ENCODE measurements at regions not wholly inside any gene's neighbourhood (a gene's known extent, or its start where the extent isn't known, plus 50 kb on each side); places are given as distances from the start of the nearest gene placed in this dataset.
"Not testable (repeated sequence)": the region's sequence is repeated elsewhere in the genome, so short reads cannot be mapped to it uniquely, and the experiment has no call there.

DNA sequence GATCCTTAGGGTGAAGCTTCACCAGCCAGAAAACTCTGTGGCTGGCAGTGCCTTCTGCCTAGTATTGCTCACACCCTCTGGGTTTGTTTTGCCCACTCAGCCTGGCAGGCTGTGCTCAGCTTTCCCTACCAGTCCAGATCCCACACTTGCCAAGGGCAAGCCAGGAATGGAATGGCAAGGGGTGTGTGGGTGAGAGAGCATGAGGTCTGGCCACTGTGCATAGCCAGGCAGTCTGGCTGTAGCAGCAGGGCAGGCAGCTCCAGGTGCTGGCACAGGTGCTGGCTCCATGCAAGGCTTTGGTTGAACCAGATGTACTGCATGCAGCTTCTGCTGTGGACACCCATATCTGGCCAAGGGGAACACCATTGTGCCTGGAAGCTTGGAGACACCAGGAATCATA is 1720.3 kb downstream of the HACE1 start:
- no peak for DNase-seq

- no peak for DNase-seq
Observed at GRCh38 chr6:103124471-103124870, 1731.0 kb downstream of the GRIK2 start.

GRCh38 chr6:103122766-103123601 is 1729.5 kb downstream of the GRIK2 start:
- no peak for DNase-seq

DNA sequence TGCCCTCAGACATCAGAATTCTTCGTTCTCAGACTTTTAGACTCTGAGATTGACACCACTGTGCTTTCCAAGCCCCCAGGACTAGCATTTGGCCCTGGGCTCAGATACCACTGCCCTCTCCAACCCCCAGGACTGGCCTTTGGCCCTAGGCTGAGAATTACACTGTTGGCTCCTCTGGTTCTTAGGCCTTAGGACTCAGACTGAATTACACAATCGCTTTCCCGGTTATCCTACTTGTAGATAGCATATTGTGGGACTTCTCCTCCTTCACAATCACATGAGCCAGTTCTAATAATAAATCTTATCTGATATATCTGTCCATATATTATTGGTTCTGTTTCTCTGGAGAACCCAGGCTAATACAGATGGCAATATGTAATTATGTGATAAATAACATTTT is 1725.5 kb downstream of the GRIK2 start:
- no peak for DNase-seq

GRCh38 chr6:103114582-103114981 is 1721.1 kb downstream of the GRIK2 start:
- DNase-seq = no peak

DNA sequence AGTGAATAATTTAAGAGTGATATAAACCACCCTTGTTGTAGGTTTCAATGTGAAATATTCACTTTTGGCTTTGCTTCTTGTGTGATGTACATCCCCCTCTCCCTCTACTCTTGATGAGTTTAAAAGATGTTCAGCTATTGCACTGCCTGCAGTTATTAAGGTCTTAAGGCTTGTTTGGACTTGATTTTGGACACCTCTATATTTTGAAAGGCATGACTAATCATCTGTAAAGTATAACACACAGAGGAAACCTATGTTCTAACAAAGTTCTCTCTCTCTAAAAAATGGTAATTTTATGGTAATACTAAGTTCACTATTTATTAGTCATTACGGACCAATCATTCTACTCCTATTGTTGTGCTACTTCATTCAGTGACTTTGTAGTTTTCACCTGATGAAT is 1719.9 kb downstream of the GRIK2 start:
- DNase-seq = no peak

- DNase-seq = no peak
Observed at GRCh38 chr6:103107985-103108384, 1714.5 kb downstream of the GRIK2 start.

GRCh38 chr6:103105686-103106085 is 1712.2 kb downstream of the GRIK2 start:
- no peak for DNase-seq

DNA sequence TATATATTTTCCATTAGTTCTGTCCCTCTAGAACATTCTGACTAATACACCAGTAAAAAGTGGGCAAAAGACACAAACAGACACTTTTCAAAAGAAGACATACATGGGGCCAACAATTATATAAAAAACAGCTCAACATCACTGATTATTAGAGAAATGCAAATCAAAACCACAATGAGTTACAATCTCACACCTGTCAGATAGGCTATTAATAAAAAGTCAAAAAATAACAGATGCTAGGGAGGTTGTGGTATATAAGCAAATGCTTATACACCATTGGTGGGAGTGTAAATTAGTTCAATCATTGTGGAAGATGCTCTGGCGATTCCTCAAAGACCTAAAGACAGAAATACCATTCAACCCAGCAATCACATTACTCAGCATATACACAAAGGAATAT is 1707.8 kb downstream of the GRIK2 start:
- no peak for DNase-seq

DNA sequence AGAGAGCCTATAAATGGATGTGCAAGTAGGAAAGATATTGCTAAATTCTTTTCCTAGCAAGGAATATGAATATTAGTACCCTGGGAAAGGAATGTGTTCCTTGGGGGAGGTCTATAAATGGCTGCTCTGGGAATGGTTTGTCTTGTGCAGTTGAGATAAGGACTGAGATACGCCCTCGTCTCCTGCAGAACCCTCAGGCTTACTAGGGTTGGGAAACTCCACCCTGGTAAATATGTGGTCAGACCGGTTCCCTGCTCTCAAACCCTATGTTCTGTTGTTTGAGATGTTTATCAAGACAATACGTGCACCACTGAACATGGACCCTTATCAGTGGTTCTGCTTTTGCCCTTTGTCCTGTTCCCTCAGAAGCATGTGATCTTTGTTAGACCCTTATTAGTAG is 1698.9 kb downstream of the GRIK2 start:
- DNase-seq = not testable (repeated sequence)

- DNase-seq = no peak
Observed at GRCh38 chr6:103085801-103086200, 1692.3 kb downstream of the GRIK2 start.

GRCh38 chr6:103081876-103082630 is 1688.5 kb downstream of the GRIK2 start:
- DNase-seq = no peak

- DNase-seq = no peak
Observed at GRCh38 chr6:103081126-103081525, 1687.6 kb downstream of the GRIK2 start.

GRCh38 chr6:103080497-103080896 is 1687.0 kb downstream of the GRIK2 start:
- DNase-seq = no peak

- no peak for DNase-seq
Observed at GRCh38 chr6:103079867-103080266, 1686.4 kb downstream of the GRIK2 start.

- DNase-seq = no peak
Observed at GRCh38 chr6:103062136-103062535, 1668.6 kb downstream of the GRIK2 start.

GRCh38 chr6:103047567-103047966 is 1654.1 kb downstream of the GRIK2 start:
- no peak for DNase-seq

DNA sequence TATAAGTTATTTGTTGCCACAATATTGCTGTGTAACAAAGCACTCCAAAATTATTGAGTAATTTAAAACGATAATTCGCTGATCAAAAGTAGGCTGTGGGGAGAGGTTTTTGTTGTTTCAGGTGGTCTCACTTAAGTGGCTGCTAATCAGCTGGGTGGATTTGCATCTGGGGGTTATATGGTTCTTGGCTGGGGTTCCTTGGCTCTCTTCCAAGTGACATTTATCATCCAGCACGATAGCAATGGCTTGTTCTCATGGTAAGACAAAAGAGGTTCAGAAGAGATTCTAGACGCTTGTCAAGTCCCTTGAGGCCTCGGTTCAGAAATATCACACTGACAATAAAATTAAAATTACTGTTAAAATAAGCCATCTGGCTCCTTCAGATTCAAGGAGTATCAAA is 1648.8 kb downstream of the GRIK2 start:
- no peak for DNase-seq

DNA sequence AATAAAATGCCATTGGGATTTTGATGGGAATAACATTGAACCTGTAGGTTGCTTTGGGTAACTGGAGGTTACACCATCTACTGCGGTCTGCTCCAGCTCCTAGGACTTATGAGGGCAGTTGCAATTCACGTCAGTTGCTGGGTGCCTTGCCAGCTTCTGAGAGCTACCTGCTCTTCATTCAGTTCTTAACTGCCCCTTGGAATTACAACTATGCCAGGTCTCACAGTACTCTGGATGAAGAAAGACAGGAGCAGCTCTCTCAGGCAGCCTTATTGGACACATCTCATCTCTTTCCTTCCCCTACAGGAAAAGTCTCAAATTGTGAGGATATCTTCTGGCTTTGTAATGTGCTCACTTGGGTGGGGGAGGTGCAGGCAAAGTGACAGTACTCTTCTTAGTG is 1643.3 kb downstream of the GRIK2 start:
- DNase-seq = no peak

GRCh38 chr6:103027271-103027931 is 1633.9 kb downstream of the GRIK2 start:
- DNase-seq = no peak

DNA sequence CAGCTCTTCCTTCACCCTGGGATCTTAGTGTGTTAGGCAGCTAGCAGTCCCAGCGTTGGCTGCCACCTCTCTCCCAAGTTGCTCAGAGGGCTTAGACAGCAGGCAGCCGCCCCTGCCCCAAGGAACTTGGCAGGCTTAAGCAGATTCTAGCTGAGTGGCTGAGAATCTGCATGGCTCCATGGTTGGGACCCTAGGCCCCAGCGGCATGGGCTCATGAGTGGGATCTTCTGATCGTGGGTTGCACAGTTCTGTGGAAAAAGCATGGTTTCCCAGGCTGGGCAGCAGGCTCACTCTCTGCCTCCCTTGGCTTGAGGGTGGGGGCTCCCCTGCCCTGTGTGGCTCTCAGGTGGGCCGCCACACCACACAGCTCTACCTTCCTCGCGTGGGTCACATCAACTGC is 1624.9 kb downstream of the GRIK2 start:
- no peak for DNase-seq

GRCh38 chr6:103017878-103018277 is 1624.4 kb downstream of the GRIK2 start:
- no peak for DNase-seq

GRCh38 chr6:103011605-103012004 is 1618.1 kb downstream of the GRIK2 start:
- DNase-seq = no peak
